Right lobe of liver (tissue), 4 donors: ENCODE measurements at regions not wholly inside any gene's neighbourhood (a gene's known extent, or its start where the extent isn't known, plus 50 kb on each side); places are given as distances from the start of the nearest gene placed in this dataset.

Experiments used
- POLR2A ChIP-seq: fragments of 450-650 bp; IDR thresholded peaks from one replicate; pipeline ENCODE4 v1.6.1; 2017; ENCODE audit warnings: antibody characterized with exemption, mild to moderate bottlenecking
- TF ChIP-seq, protein P1 (sequence below), 4 donors: fragments of 200-600 bp in 3 of 4; fragments of 450-650 bp in 1 of 4; IDR thresholded peaks; one replicate each; pipeline versions ENCODE4 v1.5.1 to v1.8.0; 2016 to 2022; ENCODE audit warnings: antibody characterized with exemption in 4 of 4, mild to moderate bottlenecking in 2 of 4
- donor health status: DM: no; HTN: no; CAD: no.
- donor health status: DM: no; HTN: no; CAD: no.
- donor health status: DM: no; HTN: yes; CAD: no.

DNA sequence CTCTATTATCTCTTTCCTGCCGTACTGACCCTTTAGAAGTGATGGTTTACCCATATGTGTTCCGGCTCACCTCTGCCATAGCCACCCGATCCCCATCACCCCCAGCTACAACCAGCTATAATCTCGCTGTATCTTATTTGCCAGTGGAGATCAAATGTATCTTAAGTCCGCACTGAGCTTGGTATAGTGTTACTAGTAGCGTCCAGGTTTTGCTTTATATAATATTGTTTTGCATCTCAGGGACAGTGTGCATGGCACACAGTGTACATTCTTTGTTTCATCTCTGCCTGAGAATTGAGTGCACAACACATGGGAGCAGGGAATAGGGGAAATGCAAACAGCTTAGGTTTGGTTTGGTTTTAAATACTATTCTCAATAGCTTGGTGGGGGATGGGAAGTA is 135.8 kb upstream of the SNX2 start:
- TF ChIP-seq POLR2A = no peak
- TF ChIP-seq, protein P1, sequence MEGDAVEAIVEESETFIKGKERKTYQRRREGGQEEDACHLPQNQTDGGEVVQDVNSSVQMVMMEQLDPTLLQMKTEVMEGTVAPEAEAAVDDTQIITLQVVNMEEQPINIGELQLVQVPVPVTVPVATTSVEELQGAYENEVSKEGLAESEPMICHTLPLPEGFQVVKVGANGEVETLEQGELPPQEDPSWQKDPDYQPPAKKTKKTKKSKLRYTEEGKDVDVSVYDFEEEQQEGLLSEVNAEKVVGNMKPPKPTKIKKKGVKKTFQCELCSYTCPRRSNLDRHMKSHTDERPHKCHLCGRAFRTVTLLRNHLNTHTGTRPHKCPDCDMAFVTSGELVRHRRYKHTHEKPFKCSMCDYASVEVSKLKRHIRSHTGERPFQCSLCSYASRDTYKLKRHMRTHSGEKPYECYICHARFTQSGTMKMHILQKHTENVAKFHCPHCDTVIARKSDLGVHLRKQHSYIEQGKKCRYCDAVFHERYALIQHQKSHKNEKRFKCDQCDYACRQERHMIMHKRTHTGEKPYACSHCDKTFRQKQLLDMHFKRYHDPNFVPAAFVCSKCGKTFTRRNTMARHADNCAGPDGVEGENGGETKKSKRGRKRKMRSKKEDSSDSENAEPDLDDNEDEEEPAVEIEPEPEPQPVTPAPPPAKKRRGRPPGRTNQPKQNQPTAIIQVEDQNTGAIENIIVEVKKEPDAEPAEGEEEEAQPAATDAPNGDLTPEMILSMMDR (IDR thresholded peaks at IDR 0.05) = no peak
